H9 (cell line): ENCODE measurements at regions not wholly inside any gene's neighbourhood (a gene's known extent, or its start where the extent isn't known, plus 50 kb on each side); places are given as distances from the start of the nearest gene placed in this dataset.

Experiments used
- DNase-seq: peaks from one replicate; pipeline ENCODE4 v3.0.0-alpha.2; 2017
- H2AFZ ChIP-seq: one replicate; pipeline ENCODE4 v1.6.1; 2013; ENCODE audit warnings: mild to moderate bottlenecking, low read length, control low read depth, moderate library complexity
- H2AK5ac ChIP-seq: 2 replicates; pipeline ENCODE4 v1.6.1; 2013; ENCODE audit warnings: low read length, control low read depth, mixed read lengths; ENCODE audit not compliant: insufficient read length
- H2BK120ac ChIP-seq: one replicate; pipeline ENCODE4 v1.6.1; 2013; ENCODE audit warnings: low read depth, mild to moderate bottlenecking, low read length, control low read depth, inconsistent platforms; ENCODE audit not compliant: poor library complexity, severe bottlenecking
- H2BK12ac ChIP-seq: 2 replicates; pipeline ENCODE4 v1.6.1; 2013; ENCODE audit warnings: low read length, control low read depth, mixed read lengths, low read depth; ENCODE audit not compliant: insufficient read length
- H2BK15ac ChIP-seq: 2 replicates; pipeline ENCODE4 v1.6.1; 2013; ENCODE audit warnings: low read depth, low read length, control low read depth
- H2BK20ac ChIP-seq: one replicate; pipeline ENCODE4 v1.6.1; 2013; ENCODE audit warnings: low read depth, mild to moderate bottlenecking, low read length, control low read depth, inconsistent platforms; ENCODE audit not compliant: poor library complexity, severe bottlenecking
- H2BK5ac ChIP-seq: 2 replicates; pipeline ENCODE4 v1.6.1; 2013; ENCODE audit warnings: low read length, control low read depth, mixed read lengths; ENCODE audit not compliant: insufficient read length
- H3K14ac ChIP-seq: 2 replicates; pipeline ENCODE4 v1.6.1; 2013; ENCODE audit warnings: low read length, control low read depth; ENCODE audit not compliant: insufficient read depth
- H3K18ac ChIP-seq: 2 replicates; pipeline ENCODE4 v1.6.1; 2013; ENCODE audit warnings: low read depth, mild to moderate bottlenecking, mixed read lengths, low read length, control low read depth; ENCODE audit not compliant: insufficient read length
- H3K23ac ChIP-seq: 2 replicates; pipeline ENCODE4 v1.6.1; 2013; ENCODE audit warnings: low read length, control low read depth, mixed read lengths, low read depth; ENCODE audit not compliant: insufficient read length
- H3K23me2 ChIP-seq: 2 replicates; pipeline ENCODE4 v1.6.1; 2013; ENCODE audit warnings: low read depth, mild to moderate bottlenecking, mixed read lengths, low read length, control low read depth; ENCODE audit not compliant: insufficient read length, poor library complexity, severe bottlenecking
- H3K27ac ChIP-seq: 2 replicates; pipeline ENCODE4 v1.5.1; 2013; ENCODE audit warnings: low read length, control low read depth, mixed read lengths, low read depth; ENCODE audit not compliant: insufficient read length
- H3K27me3 ChIP-seq: 2 replicates; pipeline ENCODE4 v1.6.1; 2013; ENCODE audit warnings: low read length, control low read depth, inconsistent platforms; ENCODE audit not compliant: insufficient read depth
- H3K4ac ChIP-seq: 2 replicates; pipeline ENCODE4 v1.6.1; 2013; ENCODE audit warnings: low read depth, mild to moderate bottlenecking, control low read depth, inconsistent platforms, low read length, moderate library complexity
- H3K4me1 ChIP-seq: 2 replicates; pipeline ENCODE4 v1.6.1; 2013; ENCODE audit warnings: low read length, control low read depth, inconsistent platforms; ENCODE audit not compliant: insufficient read depth
- H3K4me2 ChIP-seq: 2 replicates; pipeline ENCODE4 v1.6.1; 2013; ENCODE audit warnings: low read length, control low read depth, mixed read lengths; ENCODE audit not compliant: insufficient read length, insufficient read depth
- H3K56ac ChIP-seq: 2 replicates; pipeline ENCODE4 v1.6.1; 2013; ENCODE audit warnings: low read depth, mild to moderate bottlenecking, mixed read lengths, low read length, control low read depth; ENCODE audit not compliant: insufficient read length
- H3K79me1 ChIP-seq: 2 replicates; pipeline ENCODE4 v1.6.1; 2013; ENCODE audit warnings: low read depth, mild to moderate bottlenecking, moderate library complexity, low read length, control low read depth, inconsistent platforms; ENCODE audit not compliant: insufficient read depth, poor library complexity, severe bottlenecking
- H3K79me2 ChIP-seq: 2 replicates; pipeline ENCODE4 v1.6.1; 2013; ENCODE audit warnings: low read length, control low read depth, inconsistent platforms; ENCODE audit not compliant: insufficient read depth
- H3K9ac ChIP-seq: 2 replicates; pipeline ENCODE4 v1.6.1; 2013; ENCODE audit warnings: low read length, control low read depth, mixed read lengths; ENCODE audit not compliant: insufficient read length; ENCODE audit errors: extremely low read depth
- H3K9me3 ChIP-seq: one replicate; pipeline ENCODE4 v1.6.1; 2013; ENCODE audit warnings: low read depth, low read length, inconsistent platforms; ENCODE audit not compliant: control insufficient read depth
- H3T11ph ChIP-seq: one replicate; pipeline ENCODE4 v1.6.1; 2013; ENCODE audit warnings: mild to moderate bottlenecking, low read length, control low read depth, inconsistent platforms
- H4K20me1 ChIP-seq: one replicate; pipeline ENCODE4 v1.6.1; 2013; ENCODE audit not compliant: control insufficient read depth, insufficient read length, insufficient read depth
- H4K5ac ChIP-seq: 2 replicates; pipeline ENCODE4 v1.6.1; 2013; ENCODE audit warnings: low read depth, mild to moderate bottlenecking, mixed read lengths, low read length, control low read depth; ENCODE audit not compliant: insufficient read length
- H4K8ac ChIP-seq: replicated peaks from 2 replicates; pipeline ENCODE4 v1.6.1; 2013; ENCODE audit warnings: low read length, control low read depth, mixed read lengths, low read depth; ENCODE audit not compliant: insufficient read length
- H4K91ac ChIP-seq: 2 replicates; pipeline ENCODE4 v1.6.1; 2013; ENCODE audit warnings: low read depth, mild to moderate bottlenecking, moderate library complexity, mixed read lengths, low read length, control low read depth; ENCODE audit not compliant: insufficient read length
- H3K27ac Mint-ChIP-seq, 3 experiments: 2 replicates in 2 of 3; 3 replicates in 1 of 3; pipeline ENCODE4 v1.8.0; 2020 to 2021; ENCODE audit warnings: mixed read lengths in 3 of 3, mild to moderate bottlenecking in 1 of 3, moderate library complexity in 1 of 3
- H3K27me3 Mint-ChIP-seq: 2 replicates; pipeline ENCODE4 v1.8.0; 2021; ENCODE audit warnings: low read depth, mild to moderate bottlenecking, moderate library complexity, mixed read lengths
- H3K36me3 Mint-ChIP-seq, 3 experiments: 2 replicates in 2 of 3; 3 replicates in 1 of 3; pipeline ENCODE4 v1.8.0; 2020 to 2021; ENCODE audit warnings: low read depth in 3 of 3, mixed read lengths in 3 of 3; ENCODE audit not compliant: insufficient read depth in 1 of 3
- H3K4me1 Mint-ChIP-seq, 2 experiments: 2 replicates each; pipeline ENCODE4 v1.8.0; 2020; ENCODE audit warnings: mixed read lengths in 2 of 2
- H3K4me3 Mint-ChIP-seq, 2 experiments: 2 replicates in 1 of 2; 3 replicates in 1 of 2; pipeline ENCODE4 v1.8.0; 2020 to 2021; ENCODE audit warnings: mild to moderate bottlenecking in 2 of 2, mixed read lengths in 2 of 2, moderate library complexity in 1 of 2
- H3K9me3 Mint-ChIP-seq, 2 experiments: 2 replicates in 1 of 2; 3 replicates in 1 of 2; pipeline ENCODE4 v1.8.0; 2020; ENCODE audit warnings: mild to moderate bottlenecking in 2 of 2, mixed read lengths in 2 of 2, moderate library complexity in 1 of 2
- WGBS: extraction: QIAGEN DNeasy Blood & Tissue Kit; methylation state at CpG from one replicate; pipeline ENCODE4 v1.1.7; 2013; ENCODE audit warnings: missing lambda C conversion rate, low lambda C conversion rate, mixed read lengths; ENCODE audit not compliant: insufficient read length; ENCODE audit errors: extremely low coverage; 5-methylcytosine and 5-hydroxymethylcytosine counted together
- TF ChIP-seq, protein P1 (sequence below): fragments of 200-600 bp; sonication (generic); conservative IDR thresholded peaks from 3 replicates; pipeline ENCODE4 v1.8.0; 2021; ENCODE audit warnings: antibody characterized with exemption, mild to moderate bottlenecking

DNA sequence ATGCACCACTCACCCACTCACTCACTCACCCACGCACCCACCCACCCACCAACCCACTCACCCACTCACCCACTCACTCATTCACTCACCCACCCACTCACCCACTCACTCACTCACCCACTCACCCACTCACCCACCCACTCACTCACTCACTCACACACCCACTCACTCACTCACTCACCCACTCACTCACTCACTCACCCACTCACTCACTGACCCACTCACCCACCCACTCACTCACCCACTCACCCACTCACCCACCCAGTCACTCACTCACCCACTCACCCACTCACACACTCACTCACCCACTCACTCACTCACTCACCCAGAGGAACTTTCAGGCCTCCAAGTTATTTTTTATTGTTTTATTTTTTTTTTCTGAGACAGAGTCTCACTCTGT, 93.1 kb upstream of the MKI67 start:
- no CpG with 5 or more reads among the region's 1 CpG for WGBS
- no peak overlapping the region for H3K27ac Mint-ChIP-seq
- H4K5ac ChIP-seq: no peak overlapping the region
- no peaks in the 10 kb centered on the region; the same call in none of the 2 replicates for H3K27me3 Mint-ChIP-seq
- H2BK120ac ChIP-seq: no peak overlapping the region
- H3K4ac ChIP-seq: no peak overlapping the region
- DNase-seq: no peak
- H4K8ac ChIP-seq: no peak overlapping the region
- no peaks in the 10 kb centered on the region for H4K20me1 ChIP-seq
- H3K79me2 ChIP-seq: no peaks in the 10 kb centered on the region
- peaks cover 19 to 27% of the 10 kb centered on the region in 2 experiments for H3K4me1 Mint-ChIP-seq
- H2BK5ac ChIP-seq: no peak overlapping the region
- no peak overlapping the region for H2BK20ac ChIP-seq
- no peak overlapping the region for H4K91ac ChIP-seq
- no peak overlapping the region for H3T11ph ChIP-seq
- no peaks in the 10 kb centered on the region for H3K36me3 Mint-ChIP-seq
- H2AK5ac ChIP-seq: no peak overlapping the region
- H2BK12ac ChIP-seq: no peak overlapping the region
- no peaks in the 10 kb centered on the region for H3K79me1 ChIP-seq
- 0 out of 2 replicates have a peak, but pooled peaks cover 1% of the 10 kb centered on the region for H3K4me1 ChIP-seq
- no peak overlapping the region for H3K4me2 ChIP-seq
- H3K23me2 ChIP-seq: no peaks in the 10 kb centered on the region
- no peak overlapping the region for H3K23ac ChIP-seq
- no peak overlapping the region for H3K9ac ChIP-seq
- H3K18ac ChIP-seq: no peak overlapping the region
- H3K9me3 ChIP-seq: no peaks in the 10 kb centered on the region
- H3K14ac ChIP-seq: no peak overlapping the region
- TF ChIP-seq, protein P1, sequence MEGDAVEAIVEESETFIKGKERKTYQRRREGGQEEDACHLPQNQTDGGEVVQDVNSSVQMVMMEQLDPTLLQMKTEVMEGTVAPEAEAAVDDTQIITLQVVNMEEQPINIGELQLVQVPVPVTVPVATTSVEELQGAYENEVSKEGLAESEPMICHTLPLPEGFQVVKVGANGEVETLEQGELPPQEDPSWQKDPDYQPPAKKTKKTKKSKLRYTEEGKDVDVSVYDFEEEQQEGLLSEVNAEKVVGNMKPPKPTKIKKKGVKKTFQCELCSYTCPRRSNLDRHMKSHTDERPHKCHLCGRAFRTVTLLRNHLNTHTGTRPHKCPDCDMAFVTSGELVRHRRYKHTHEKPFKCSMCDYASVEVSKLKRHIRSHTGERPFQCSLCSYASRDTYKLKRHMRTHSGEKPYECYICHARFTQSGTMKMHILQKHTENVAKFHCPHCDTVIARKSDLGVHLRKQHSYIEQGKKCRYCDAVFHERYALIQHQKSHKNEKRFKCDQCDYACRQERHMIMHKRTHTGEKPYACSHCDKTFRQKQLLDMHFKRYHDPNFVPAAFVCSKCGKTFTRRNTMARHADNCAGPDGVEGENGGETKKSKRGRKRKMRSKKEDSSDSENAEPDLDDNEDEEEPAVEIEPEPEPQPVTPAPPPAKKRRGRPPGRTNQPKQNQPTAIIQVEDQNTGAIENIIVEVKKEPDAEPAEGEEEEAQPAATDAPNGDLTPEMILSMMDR: no peak
- H3K27me3 ChIP-seq: no peaks in the 10 kb centered on the region
- no peak overlapping the region for H3K56ac ChIP-seq
- H3K4me3 Mint-ChIP-seq: no peak overlapping the region
- no peak overlapping the region for H2BK15ac ChIP-seq
- no peak overlapping the region for H2AFZ ChIP-seq
- H3K27ac ChIP-seq: no peak overlapping the region
- peaks cover under 1 to 6% of the 10 kb centered on the region in 2 experiments; a peak in 4 of 5 replicates for H3K9me3 Mint-ChIP-seq
